ENCODE measurements at regions not wholly inside any gene's neighbourhood (a gene's known extent, or its start where the extent isn't known, plus 50 kb on each side); places are given as distances from the start of the nearest gene placed in this dataset.

GRCh38 chr3:25854214-25854613, 64.3 kb downstream of the OXSM start:
- Histone ChIP-seq H3K9me3 (no peaks in the 10 kb centered on the region), H3K4me3 (no peak overlapping the region), H3K36me3 (no peaks in the 10 kb centered on the region), H3K27me3 (no peaks in the 10 kb centered on the region), H3K4me1 (peaks cover 0 to 25% (median 17%) of the 10 kb centered on the region in 4 donors), H3K27ac (peak overlapping the region in 1 of 5 donors; percentile 41)
- no peak for DNase-seq
- WGBS, 5 donors: 20 to 33% (median 24%) methylated on average over 1 of the region's 1 CpG
- intact Hi-C loops (cut with DNase I; ENCODE audit: low total_unique reads): no loop called here
- no peak for TF ChIP-seq EP300 (IDR thresholded peaks at IDR 0.05)
- no peak for TF ChIP-seq CTCF (IDR thresholded peaks at IDR 0.05)
- TF ChIP-seq POLR2AphosphoS5 (IDR thresholded peaks at IDR 0.05): no peak
- no peak for TF ChIP-seq POLR2A (IDR thresholded peaks at IDR 0.05)

- intact Hi-C loops (cut with DNase I; ENCODE audit: low total_unique reads): no loop called here
- no peaks in the 10 kb centered on the region for H3K9me3 ChIP-seq
- TF ChIP-seq CTCF (IDR thresholded peaks at IDR 0.05) (no peak), POLR2AphosphoS5 (IDR thresholded peaks at IDR 0.05) (no peak), POLR2A (IDR thresholded peaks at IDR 0.05) (no peak), EP300 (IDR thresholded peaks at IDR 0.05) (no peak)
- H3K36me3 ChIP-seq: no peaks in the 10 kb centered on the region
- H3K27ac ChIP-seq: peak overlapping the region in 1 of 5 donors; percentile 41
- DNase-seq: no peak
- 61 to 69% (median 66%) methylated on average over 3 of the region's 3 CpGs for WGBS, 5 donors
- no peak overlapping the region for H3K4me3 ChIP-seq
- peaks cover 0 to 25% (median 17%) of the 10 kb centered on the region in 4 donors for H3K4me1 ChIP-seq
- H3K27me3 ChIP-seq: no peaks in the 10 kb centered on the region
Observed at GRCh38 chr3:25854635-25855034, 64.7 kb downstream of the OXSM start.

GRCh38 chr3:25855266-25855784, 65.4 kb downstream of the OXSM start:
- whole genome bisulfite sequencing, 5 donors: 25 to 37% (median 33%) methylated on average over 1 of the region's 1 CpG
- TF ChIP-seq POLR2AphosphoS5 (IDR thresholded peaks at IDR 0.05) (no peak), CTCF (IDR thresholded peaks at IDR 0.05) (no peak), EP300 (IDR thresholded peaks at IDR 0.05) (no peak), POLR2A (IDR thresholded peaks at IDR 0.05) (no peak)
- Histone ChIP-seq H3K4me3 (no peak overlapping the region), H3K36me3 (no peaks in the 10 kb centered on the region), H3K27ac (no peak overlapping the region), H3K9me3 (peaks cover 0 to 5% (median 0%) of the 10 kb centered on the region in 4 donors), H3K27me3 (no peaks in the 10 kb centered on the region), H3K4me1 (peaks cover 0 to 25% (median 17%) of the 10 kb centered on the region in 4 donors)
- intact Hi-C loops (cut with DNase I; ENCODE audit: low total_unique reads): no loop called here
- no peak for DNase-seq

GRCh38 chr3:25856902-25857518, 67.1 kb downstream of the OXSM start:
- intact Hi-C loops (cut with DNase I; ENCODE audit: low total_unique reads): no loop called here

More at GRCh38 chr3:25856902-25857518, 67.1 kb downstream of the OXSM start:
- H3K36me3 ChIP-seq: no peaks in the 10 kb centered on the region
- peaks cover 0 to 8% (median 0%) of the 10 kb centered on the region in 4 donors for H3K9me3 ChIP-seq
- H3K27ac ChIP-seq: no peak overlapping the region
- no peaks in the 10 kb centered on the region for H3K27me3 ChIP-seq
- peak in 1 of 2 donors; percentile 41 for DNase-seq
- peaks cover 0 to 25% (median 17%) of the 10 kb centered on the region in 4 donors for H3K4me1 ChIP-seq
- H3K4me3 ChIP-seq: no peak overlapping the region
- 68 to 79% (median 72%) methylated on average over 3 of the region's 3 CpGs for WGBS, 5 donors
- TF ChIP-seq POLR2A (IDR thresholded peaks at IDR 0.05) (no peak), EP300 (IDR thresholded peaks at IDR 0.05) (no peak), POLR2AphosphoS5 (IDR thresholded peaks at IDR 0.05) (no peak), CTCF (IDR thresholded peaks at IDR 0.05) (peak in 3 of 7 experiments; percentile 20 to 63 (median 40))

All from stomach (tissue), 8 donors.